GM19463 (cell line): ENCODE measurements at regions not wholly inside any gene's neighbourhood (a gene's known extent, or its start where the extent isn't known, plus 50 kb on each side); places are given as distances from the start of the nearest gene placed in this dataset.

Experiments
- ATAC-seq: cut with Tn5 transposase; IDR thresholded peaks from one replicate; pipeline ENCODE4 v1.9.1; 2021; ENCODE audit warnings: mild to moderate bottlenecking, moderate library complexity; ENCODE audit not compliant: unreplicated experiment

DNA sequence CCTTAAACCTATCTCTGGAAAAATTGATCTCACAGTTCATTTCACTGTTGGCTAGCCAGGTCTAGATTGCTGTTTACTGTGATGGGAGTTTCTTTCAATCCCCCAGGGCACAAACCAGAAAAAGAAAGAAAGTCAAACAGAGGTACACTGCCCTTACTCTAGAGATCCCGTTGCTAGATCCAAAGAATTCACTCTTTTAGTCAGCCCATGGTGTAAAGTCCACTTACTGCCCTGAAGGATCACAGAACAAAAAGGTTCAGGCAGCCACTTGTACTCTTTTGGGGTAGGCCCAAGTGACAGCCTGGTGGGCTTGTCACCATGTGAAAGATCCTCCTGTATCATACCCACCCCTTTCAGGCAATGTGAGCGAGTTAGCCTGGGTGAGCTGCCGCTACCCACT lies 162.6 kb upstream of the CCDC179 start:
- ATAC-seq, result peak; percentile 12

DNA sequence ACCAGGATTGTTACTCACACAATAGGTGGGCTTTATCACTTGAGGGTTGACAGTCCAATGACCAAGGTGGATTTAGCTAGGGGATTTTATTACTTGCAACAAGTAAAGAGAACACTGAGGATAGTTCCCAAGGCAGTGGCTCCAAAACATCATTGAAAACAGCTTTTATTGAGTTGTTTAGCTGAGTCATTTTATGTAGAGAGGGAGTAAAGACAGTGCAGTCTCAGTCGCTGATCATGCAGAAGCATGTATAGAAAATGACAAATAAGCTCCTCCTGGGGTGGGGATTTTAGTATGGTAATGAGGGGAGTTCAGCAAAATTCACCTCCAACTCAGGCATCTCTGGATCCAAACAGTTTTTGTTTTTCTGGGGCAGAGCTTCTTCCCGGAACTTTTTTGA lies 163.0 kb upstream of the CCDC179 start:
- peak; percentile 38 for ATAC-seq

DNA sequence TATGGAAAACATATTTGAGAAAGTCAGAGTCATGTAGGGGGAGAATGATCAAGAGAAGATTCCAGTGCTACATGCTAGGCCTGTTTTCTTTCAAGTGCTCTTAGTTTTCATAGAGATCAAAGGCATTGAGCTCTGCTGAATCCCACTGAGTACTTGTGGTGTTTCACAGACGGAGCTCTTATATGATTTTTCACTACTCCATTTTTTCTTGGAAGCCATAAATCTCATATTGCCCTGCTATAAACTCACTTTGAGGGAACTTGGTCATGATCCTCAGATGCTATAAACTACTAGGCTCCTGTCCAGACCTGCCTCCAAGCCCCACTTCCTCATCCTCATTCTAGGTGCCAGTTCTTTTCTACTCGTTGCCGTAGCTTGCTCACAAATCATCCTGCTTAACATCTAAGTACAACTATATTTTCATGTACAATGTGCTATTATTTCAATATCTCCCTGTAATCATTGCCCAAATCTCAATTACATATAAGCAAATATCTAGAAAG lies 180.8 kb upstream of the CCDC179 start:
- no peak for ATAC-seq

DNA sequence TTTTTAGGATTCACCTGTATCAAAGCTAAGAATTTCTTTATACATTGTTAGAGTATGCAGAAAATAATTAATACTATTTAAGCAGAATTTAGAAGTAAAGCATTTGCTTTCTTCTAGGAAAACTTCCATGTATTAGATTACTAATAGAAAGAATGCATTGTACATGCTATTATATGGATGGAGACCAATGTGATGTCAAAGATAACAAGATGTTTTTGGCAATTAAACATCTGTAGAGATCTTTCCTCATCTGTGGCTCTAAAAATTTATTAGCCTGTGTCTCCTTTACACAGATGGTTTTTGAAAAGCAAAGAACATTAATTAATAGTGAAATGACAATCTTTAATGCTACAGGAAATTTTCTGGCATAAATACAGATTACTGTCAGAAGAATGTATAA lies 198.4 kb upstream of the CCDC179 start:
- no peak for ATAC-seq

DNA sequence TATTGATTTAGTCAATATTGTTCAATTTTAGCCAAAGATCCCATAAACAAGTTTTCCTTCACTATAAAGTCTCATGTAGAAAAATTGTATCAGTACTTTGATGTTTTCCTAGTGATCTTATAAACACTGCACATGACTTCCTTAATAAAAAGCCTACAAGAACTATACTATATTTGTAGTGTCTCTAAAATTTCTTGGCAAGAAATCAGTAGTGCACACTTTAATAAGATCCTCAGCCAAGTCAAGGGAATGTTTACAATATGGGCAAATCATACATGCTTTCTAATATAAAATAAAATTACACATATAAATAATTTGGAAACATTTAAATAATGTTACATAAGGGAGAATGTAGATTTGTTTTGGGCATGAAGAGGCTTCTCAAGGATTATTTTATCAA lies 203.0 kb upstream of the CCDC179 start:
- no peak for ATAC-seq

DNA sequence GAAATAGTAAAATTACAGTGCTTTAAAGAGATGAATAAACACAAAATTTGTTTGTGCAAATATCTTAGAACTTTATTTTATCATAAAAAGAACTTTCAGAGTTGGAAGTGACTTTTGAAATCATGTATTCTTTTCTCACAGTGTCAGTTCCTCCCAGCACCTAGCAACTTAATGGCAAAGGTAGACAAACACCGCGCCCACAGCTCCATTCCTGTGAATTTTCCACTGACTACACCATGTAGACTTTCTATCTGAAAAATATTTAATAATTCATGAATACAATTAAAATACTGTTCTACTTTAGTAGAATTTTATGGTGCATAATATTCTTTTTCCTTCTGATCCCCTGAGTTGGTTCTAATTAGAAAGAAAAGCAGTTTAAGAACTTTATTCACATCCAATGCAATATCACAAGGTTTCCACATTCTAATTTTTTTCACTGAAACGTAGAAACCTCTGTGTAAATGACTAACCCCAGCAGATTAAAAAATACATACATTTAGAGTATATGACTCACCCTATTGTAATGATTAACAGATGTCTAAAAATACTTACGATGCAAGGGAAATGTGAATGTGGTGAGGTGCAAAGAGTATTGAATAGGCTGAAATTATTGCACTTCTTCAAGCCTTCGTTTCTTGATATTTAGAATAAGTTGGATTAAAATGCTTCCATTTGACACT lies 218.2 kb upstream of the CCDC179 start:
- ATAC-seq, result peak; percentile 65

DNA sequence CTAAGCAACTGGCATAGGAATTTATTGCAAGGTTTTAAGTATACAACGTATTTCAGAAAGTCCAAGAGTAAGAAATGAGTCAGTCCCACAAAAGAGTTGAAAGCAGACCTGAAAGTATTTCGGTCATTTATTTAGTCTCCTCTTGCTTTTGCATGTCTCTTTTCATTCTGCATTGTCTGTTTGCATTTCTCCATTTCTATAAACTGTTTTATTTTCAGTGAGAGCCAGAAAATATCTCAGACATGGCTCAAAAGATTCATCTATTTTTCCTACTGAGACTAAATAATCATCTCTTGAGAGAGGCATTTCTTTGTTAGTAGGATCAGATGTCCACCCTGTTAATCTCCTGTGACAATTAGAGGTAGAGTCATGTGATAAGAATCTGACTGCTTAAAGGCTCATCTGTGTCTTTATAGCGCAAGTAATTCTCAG lies 219.1 kb upstream of the CCDC179 start:
- peak; percentile 78 for ATAC-seq

DNA sequence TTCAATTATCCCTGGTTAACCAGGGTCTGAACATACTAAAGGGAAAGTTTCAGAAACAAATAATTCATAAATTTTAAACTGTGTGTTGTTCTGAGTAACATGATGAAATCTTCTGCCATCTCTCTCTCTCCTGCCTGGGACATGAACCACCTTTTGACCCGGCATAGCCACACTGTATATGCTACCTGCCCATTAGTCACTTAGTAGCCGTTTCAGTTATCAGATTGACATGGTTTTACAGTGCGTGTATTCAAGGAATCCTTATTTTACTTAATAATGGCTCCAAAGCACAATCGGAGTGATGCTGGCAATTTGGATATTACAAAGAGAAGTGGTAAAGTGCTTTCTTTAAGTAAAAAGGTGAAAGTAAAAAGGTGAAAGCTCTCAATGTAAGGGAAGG lies 227.1 kb upstream of the CCDC179 start:
- ATAC-seq, result no peak

DNA sequence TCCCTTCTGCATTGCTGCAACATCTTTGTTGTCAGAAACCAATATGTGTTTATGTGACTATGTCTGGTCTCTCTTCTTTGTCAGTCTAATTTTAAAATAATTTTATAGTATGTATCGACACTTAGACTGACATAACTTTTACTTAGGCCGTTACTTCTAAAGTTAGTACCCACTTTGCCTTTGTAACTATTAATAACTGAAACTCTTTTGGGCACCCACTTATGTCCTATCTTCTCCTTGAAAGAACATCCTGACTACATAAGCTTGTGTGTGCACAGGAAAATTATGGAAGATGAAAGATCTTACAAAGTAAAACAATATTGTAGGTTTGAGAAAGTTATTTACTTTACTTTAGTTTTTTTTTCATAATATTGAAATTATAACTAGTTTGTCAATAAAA lies 230.4 kb upstream of the CCDC179 start:
- ATAC-seq, result no peak

DNA sequence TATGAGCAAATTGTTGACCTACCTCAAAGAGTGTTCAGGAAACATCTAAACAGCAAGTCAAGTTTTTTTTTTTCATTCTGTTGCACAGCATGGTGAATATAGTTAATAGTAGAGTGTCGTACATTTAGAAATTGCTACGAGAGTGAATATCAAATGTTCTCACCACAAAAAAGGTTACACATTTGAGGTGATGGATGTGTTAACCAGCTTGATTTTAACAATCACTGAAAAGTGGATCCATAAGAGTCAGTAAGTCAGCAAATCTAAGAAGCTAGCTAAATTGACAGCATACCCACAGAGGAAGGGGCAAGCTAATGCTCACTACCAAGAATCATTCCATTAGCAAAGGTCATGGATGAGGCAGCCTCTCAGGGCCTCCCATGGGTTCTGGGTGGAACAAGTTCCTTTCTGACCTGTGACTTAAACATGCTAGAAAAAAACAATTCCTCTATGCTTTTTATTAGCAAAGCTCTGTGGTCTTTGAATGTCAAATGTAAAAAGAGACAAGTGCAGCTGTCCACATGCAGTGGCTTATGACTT lies 235.4 kb upstream of the CCDC179 start:
- ATAC-seq, result no peak

DNA sequence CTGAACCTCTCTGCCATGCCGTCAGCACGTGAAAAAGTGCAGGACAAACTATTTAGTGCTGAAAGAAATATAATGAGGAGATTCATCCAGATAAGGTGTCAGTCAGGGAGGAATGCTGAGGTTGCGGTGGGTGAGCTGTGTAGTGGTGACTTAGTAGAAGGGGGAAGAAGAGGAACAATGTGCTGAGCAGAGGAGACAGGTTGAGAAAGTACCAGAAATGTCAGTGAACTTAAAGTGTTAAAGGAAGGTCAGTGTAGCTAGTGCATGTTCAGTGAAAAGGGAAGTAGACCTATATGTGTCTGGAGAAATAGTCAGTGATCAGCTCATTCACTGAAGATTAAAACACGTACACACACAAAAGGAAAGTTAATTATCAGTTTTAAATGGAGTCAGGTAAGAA lies 237.6 kb upstream of the CCDC179 start:
- ATAC-seq, result peak; percentile 68

DNA sequence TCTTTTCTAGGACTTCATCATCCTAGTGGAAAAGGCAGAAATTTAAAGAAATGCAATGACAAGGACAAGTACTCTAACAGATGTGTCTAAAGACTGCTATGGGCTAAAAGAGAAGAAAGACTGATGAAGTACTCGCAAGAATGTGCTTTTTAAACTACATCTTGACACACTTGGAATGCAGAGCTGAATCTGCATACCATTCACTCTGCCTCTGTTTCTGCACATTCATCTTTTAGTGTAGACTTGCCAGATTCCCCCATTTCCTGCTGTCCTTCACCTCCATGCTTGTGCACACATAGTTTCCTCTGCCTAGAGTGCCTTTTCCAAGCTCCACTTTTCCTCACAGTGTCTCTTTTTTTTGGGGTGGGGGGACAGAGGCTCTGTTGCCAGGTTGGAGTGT lies 239.0 kb upstream of the CCDC179 start:
- no peak for ATAC-seq

DNA sequence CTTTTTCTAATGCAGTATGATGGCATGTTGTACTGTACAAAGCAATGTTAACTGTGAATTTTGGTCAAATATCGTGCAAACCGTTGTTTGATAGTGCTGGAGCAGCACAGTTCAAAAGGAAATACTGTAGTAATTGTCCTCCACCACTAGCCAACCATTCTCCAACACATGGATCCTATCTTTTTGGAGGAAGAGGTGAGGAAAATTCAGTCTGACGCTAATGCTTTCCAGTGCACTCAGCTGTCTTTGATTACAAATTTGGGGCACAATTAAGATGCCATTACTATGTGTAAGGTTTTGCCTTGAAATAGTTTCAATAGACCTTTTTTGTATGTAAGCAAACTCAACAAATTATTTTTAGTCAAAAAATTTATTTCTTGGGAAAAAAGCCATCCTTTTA lies 240.5 kb upstream of the CCDC179 start:
- ATAC-seq, result no peak

DNA sequence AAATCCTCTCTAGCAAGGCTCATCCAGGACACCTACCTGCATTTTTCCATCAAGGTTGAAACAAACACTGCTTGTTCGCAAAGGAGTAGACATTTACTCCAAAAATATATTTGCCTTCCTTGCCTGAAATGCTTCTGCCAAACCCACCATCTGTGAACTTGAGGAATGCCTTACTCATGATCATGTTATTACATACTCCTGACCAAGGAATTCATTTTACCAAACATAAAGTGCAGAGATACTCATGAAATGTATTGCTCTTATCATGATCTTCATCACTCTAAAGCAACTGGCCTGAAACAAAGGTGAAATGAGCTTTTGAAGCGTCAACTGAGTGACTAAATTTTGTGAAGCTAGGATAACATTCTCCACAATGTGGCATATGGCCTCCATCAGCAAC lies 243.1 kb upstream of the CCDC179 start:
- no peak for ATAC-seq

DNA sequence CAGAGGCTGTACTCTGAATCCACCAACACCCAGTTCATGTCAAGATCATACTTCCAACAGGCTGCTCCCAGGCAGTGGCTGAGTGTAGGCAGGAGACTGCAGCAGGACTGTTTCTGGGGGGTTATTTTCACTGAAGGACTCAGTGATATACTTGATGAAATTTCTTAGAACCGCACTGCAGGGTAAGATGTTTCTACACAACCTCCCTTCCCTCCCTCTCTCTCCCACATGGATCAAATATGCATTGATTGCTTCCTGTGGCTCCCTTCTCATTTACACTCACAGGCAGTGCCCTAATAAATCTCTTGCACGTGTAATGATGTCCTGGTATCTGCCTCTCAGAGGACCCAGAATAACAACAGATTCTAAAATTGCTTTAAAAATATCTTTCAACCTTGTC lies 251.3 kb upstream of the CCDC179 start:
- ATAC-seq, result no peak

DNA sequence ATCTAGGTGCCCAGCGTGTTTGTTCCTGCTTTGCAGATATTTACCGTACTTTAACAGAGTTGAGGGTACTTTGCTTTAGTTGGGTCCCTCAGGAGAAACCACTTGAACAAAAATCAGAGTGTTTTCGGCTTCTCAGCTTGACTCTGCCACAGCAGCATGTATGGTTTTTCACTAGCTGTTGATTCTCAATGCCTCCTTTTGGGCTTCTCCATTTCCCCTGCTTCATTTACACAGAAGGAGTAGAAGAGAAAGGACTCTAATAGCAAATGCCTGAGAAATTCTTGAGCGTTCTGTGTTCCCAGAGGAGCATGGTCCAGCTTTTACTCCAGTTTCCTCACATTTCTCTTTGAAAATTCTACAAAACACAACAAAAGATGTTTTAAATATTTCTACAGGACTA lies 252.1 kb upstream of the CCDC179 start:
- no peak for ATAC-seq

DNA sequence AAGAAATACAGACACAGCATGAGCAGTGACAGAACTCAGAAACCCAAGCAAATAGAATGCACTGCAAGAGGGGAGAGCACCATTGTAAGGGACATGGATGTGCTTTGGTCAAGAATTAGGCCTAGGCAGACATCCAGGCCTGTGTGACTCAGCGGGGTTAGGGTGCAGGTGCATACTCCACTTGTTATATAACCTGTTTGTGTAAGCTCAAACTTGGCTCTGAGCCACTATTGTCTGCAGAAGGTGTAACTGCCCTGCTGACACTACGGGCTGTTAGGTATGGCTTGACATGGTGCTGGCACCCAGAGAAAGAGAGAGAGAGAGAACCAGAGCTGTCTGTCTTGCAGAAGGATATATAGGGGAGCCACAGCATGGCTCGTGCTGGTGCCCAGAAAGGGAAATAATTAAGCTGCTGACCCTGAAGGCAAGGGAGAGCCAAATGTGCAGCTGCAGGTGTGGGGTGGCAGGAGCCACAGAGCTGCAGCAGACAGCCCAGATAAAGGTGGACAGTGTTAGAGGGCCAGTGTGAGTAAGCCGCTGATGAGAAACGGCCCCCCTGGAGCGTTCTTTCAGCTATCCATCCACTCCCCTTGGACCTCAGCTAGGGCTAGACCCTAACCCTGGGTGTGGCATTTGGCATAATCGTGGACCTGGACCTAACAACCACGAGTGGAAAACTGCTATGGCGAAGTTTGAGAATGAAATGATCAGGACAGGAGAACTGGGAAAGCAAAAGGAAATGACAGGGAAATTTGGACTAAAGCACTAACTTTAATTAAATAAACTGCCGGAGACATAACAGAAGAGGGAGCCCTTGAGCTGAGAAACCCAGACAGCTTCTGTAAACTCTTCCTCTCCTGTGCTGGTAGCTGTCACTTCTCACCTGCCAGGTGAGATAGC lies 253.0 kb upstream of the CCDC179 start:
- peak; percentile 42 for ATAC-seq

DNA sequence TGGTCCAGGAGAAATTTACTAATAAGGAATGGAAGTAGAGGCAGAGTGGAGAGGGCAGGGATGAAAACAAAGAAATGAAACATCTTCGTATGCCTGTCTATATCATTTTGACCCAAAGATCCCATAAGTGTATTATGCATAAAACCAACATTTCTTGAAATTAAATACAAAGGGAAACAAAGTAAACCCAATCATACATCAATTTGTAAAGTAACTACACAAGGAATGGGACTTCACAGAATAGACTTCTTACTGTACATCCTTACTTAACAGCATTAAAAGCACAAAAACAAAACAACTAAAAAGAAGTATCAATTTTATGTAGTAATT lies 253.6 kb upstream of the CCDC179 start:
- no peak for ATAC-seq

DNA sequence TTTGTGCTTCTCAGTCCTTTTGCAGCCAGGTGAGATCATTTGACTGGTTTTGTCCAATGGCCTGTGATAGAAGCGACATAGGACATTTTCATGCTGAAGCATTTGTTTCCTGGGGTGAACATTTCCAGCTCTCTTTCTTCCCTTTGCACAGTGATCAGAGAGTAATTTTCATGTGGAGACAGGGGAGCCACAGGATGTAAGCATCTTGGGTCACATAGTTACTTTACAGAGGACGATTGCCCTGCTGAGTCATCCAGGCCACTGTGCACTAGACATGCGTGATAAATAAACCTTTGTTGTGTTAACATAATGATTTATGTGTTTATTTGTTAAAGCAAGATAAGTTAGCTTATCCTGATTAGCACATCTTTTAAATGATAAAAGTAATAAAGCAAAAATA lies 263.5 kb upstream of the CCDC179 start:
- no peak for ATAC-seq

DNA sequence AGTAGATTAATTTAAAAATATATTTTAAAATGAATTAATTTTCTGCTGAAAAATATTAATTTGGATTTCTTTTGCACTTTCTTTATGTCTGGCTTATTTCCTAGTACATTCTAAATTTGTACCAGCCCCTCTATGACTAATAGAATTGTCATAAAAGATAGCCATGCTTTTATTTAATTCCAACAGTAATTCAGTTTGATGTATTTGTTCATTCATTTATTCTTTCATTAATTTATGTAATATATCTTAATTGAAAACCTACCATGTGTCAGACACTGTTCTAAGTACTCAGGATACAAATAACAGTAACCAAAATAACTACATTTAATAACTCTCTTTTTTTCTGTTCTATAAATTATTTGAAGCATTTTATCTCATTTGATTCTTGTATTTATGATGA lies 264.0 kb upstream of the CCDC179 start:
- ATAC-seq, result no peak

DNA sequence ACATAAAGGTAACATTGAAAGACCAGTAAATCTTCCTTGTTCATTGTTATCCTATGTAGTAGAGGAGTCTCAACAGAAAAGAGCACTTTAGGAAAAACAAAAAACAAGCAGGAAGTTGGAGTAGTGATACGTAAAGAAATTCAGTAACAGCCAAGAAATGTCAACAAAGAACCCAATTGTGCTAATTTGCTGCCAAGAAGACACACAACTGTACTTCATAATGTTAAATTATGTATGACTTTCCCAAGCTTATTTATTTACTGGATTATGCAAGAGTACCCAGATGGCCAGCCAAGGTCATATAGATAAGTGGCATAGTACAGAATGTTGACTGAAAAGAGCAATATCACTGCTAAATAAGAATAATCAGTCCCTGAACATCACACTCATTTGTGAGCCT lies 264.7 kb upstream of the CCDC179 start:
- ATAC-seq, result no peak

DNA sequence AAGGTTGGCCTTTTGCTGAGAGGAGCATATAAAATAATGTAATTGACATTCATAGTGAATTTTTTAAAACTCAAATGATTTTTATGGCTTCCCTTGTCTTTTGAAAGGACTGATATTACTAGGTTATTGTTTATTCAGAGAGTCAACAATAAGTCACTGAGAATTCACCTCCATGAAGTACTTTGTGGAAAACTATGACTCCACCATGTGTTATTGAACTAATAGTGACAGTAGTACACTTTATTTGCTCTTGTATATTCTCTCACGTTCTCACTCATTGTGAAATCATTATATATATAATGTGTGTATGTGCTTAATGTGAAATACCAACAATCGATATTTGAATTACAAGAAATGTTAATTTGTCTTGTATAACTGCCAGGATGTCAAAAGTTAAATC lies 267.4 kb upstream of the CCDC179 start:
- no peak for ATAC-seq
